H1 (cell line): ENCODE measurements at regions not wholly inside any gene's neighbourhood (a gene's known extent, or its start where the extent isn't known, plus 50 kb on each side); places are given as distances from the start of the nearest gene placed in this dataset. TPM values are rescaled to one million over a fixed set of nuclear protein-coding genes. Genes with fewer than 3 reads are reported as not detected.

Source experiments
- microRNA-seq, 2 experiments: library from miRNA; unstranded; fragments of <30 nt; microRNA quantifications; one replicate each; pipeline versions ENCODE4 to v1.2.0, GENCODE V29; 2016 to 2020; ENCODE audit warnings: borderline microRNAs expressed in 2 of 2, borderline number of aligned reads in 2 of 2, borderline replicate concordance in 1 of 2
- small RNA-seq: library from polyadenylated mRNA; stranded (forward); fragments of <200 nt; extraction: miRNeasy Mini kit (QIAGEN cat#:217004); gene quantifications from one replicate; pipeline ENCODE3, GENCODE V24; 2013; ENCODE audit not compliant: insufficient read depth

Small RNA genes lying in the stretch of these regions (microRNA-seq; reads per million reads assigned to microRNA genes)
- gene MIR8052: 0 reads per million in 2 experiments

Small RNA genes lying in the stretch of these regions (small RNA-seq; reads per million reads assigned to genes)
- not detected for gene AP004371.1
- gene MIR8052: not detected
